NCI-H82 treated with DMSO at 0.1 percent for 48 hours (cell line): ENCODE measurements at regions not wholly inside any gene's neighbourhood (a gene's known extent, or its start where the extent isn't known, plus 50 kb on each side); places are given as distances from the start of the nearest gene placed in this dataset.
"Not testable (repeated sequence)": the region's sequence is repeated elsewhere in the genome, so short reads cannot be mapped to it uniquely, and the experiment has no call there.

Experiments used
- DNase-seq: peaks from one replicate; lab custom pipeline; 2025; ENCODE audit not compliant: unreplicated experiment; lab: John Stamatoyannopoulos, UW

DNA sequence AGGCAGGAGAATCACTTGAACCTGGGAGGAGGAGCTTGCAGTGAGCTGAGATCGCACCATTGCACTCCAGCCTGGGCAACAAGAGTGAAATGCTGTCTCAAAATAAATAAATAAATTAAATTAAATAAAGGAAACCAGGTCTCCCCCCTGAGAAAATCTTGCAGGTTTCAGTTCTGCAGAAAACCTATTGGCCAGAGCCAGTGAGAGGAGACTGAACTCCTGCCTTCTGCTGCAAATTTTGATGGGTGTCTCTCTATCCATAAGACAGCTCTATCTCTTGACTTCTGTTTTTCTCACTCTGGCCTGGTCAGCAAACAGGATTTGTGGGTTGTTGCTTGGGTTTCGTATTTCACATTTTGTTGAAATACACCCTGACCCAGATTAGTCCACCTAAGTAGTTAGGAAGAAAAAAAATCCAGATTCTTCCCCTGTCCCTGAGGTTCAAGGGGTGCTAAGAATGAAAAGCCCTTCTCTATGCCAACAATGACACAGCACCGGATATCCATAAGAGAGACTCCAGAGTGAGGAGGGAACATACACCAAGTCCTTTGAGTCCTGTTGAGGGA lies 86.7 kb upstream of the MAP4K4 start:
- no peak for DNase-seq

DNA sequence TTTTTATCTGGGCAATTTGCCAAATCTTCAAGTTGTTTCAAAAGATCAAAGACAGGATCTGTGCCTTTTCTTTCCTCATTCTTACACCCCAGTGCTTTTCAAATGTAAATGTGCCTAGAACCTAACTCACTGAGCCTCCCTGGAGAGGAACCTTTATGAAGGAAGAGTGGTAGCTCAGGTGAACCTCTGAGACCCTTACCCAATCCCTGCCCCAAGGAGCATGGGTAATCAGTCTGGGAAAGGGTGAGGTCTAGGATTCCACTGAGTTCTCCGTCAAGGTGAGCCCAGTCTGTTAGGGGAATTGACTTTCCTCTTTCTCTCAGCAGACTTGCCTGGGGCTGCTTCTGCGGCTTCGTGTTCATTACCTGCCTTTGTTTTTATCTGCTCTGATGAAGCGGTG lies 88.1 kb upstream of the MAP4K4 start:
- no peak for DNase-seq

DNA sequence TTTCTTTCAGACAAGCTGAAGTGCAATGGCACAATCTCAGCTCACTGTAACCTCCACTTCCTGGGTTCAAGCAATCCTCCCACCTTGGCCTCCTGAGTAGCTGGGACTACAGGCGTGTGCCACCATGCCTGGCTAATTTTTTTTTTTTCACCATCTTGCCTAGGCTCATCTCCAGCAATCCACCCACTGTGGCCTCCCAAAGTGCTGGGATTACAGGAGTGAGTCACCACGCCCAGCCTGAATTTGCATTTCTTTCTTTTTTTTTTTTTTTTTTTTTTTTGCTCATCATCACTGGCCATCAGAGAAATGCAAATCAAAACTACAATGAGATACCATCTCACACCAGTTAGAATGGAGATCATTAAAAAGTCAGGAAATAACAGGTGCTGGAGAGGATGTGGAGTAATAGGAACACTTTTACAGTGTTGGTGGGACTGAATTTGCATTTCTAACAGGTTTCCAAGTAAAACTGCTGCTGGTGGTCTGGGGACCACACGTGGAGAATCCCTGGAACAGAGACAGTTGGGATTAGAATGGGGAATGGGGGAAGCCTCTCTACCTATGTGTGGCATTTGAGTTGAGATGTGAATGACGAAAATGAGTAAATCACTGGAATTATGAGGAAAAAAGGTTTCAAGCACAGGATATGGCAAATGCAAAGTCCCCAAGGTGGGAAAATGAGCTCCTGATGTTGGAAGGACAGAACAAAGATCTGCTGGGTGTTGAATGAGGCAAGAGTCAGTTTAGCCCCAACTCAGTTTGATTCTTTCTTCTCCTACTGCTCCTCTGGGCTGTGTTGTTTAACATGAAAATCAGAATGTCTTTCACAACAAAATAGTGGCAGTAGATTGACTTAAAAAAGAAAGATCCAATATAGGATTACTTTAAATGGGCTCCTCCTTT lies 88.8 kb upstream of the MAP4K4 start:
- DNase-seq: no peak

DNA sequence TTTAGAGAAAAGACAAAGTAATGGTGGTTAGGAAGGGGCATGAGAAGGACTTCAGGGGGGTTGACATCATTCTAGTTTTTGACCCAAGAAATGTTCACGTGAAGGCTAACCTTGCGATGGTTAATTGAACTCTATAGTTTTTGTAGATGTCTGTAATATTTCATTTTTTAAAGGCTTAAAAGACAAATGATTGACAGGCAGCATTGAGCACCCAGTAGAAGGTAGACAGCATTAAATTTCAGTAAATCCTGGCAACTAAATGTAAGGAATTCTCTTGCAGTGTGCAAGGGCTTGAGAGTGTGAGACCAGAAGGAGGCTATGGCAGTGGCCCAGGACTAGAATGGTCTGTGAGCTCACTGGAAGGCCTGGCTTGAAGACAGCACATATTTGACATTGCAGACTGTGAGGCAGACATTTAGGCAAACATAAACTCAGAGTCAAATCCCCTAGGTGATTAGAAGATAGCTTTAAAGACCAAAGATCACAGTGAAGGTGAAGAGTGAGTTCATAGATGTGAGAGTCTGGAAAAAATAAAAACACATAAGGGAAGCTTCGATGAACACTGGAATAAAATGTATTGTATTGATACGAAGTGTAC lies 100.1 kb upstream of the MAP4K4 start:
- no peak for DNase-seq

DNA sequence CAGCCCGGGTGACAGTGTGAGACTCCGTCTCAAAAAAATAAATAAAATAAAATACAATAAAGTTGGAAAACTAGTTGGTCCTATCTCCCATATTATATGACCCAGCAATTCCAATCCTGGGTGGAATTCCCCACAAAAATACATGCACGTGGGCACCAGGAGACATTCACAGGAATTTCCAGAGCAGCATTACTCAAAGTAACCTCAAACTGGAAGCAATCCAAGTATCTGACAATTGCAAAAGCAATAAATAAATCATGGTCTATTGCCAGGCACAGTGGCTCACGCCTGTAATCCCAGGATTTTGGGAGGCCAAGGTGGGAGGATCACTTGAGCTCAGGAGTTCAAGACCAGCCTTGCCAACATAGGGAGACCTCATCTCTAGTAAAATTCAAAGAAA lies 101.2 kb upstream of the MAP4K4 start:
- no peak for DNase-seq

DNA sequence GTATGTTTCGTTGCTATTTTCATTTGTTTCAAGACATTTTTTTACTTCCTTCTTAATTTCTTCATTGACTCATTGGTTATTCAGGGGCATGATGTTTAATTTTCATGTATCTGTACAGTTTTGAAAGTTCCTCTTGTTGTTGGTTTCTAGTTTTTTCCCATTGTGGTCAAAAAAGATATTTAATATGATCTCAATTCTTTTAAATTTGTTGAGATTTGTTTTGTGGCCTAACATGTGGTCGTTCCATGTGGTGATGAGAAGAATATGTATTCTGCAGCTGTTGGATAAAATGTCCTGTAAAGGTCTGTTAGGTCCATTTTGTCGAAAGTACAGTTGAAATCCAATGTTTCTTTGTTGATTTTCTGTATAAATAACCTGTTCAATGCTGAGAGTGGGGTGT lies 110.3 kb upstream of the MAP4K4 start:
- DNase-seq: no peak

DNA sequence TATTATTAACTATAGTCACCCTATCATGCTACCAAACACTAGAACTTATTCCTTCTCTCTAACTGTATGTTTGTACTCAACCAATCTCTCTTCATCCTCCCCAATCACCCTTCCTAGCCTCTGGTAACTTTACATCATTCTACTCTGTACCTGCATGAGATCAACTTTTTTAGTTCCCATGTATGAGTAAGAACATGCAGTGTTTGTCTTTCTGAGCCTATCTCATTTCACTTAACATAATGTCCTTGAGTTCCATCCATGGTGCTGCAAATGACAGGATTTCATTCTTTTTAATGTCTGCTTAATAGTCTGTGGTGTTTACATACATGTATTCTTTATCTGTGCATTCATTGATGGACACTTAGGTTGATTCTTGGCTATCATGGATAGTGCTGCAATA lies 108.9 kb upstream of the RFX8 start:
- no peak for DNase-seq

DNA sequence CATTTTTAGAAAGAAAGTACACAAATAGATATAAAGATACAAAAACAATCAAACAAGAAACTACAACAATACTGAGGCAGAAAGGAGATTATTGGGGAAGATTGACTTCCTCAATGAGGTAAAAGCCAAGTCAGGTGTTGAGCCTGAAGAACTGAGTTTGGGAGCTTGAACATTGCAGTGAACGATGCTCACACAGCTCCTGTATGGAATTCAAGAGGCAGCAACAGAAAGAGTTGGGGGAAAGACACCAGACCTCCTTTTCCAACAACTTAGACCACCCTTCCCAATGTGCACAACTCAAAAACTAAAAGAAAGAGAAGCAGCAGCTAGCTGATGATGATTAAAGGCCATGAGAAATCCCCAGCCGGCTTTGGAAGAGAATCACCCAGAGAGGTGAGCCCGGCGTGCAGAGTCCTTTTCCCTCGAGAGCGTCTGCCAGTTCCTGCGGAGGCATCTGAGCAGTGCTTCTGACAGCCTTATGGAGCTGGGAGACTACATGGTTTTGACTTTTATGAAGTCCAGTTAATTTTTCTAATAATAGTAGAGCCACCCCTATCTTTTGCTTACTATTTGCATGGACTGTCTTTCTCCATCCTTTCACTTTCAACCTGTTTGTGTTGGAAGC lies 106.9 kb upstream of the RFX8 start:
- DNase-seq: no peak

DNA sequence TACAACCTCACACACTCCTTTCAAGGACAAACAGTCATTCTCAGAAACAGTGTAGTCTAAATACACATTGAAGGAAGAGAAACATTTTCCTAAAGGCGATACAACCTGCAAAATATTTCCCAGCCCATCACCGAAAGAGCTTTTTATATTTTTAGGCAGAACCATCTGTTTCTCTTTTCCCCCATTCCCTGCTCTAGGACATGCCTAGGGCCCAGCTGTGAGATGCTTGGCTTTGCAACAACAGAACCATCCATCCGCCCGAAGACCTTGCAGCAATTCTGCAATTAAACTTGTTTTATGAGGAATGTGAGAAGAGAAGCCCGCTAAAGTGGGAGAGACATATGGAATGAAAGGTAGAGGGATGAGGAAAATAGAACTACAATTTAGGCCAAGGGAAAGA lies 105.6 kb upstream of the RFX8 start:
- no peak for DNase-seq

DNA sequence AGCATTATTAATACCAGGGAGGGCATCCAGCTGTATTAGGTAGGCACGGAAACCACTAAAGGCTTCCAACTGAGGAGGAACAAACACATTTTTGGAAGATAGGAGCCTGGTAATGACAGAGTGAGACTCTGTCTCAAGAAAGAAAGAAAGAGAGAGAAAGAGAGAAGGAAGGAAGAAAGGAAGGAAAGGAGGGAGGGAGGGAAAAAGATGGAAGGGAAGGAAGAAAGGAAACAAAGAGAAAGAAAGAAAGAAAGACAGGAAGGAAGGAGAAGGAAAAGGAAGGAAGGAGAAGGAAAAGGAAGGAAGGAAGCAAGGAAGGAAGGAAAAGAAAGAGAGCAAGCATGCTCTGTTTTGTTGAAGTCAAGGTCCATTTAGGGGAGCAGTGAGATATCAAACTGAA lies 103.8 kb upstream of the RFX8 start:
- no peak for DNase-seq

DNA sequence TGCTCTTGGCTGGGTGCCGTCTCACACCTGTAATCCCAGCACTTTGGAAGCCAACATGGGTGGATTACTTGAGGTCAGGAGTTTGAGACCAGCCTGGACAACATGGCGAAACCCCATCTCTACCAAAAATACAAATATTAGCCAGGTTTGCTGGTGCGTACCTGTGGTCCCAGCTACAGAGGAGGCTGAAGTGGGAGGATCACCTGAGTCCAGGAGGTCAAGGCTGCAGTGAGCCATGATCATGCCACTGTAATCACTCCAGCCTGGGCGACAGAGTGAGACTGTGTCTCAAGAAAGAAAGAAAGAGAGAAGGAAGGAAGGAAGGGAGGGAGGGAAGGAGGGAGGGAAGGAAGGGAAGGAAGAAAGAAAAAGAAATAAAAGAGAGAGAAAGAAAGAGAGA lies 103.2 kb upstream of the RFX8 start:
- DNase-seq: not testable (repeated sequence)

DNA sequence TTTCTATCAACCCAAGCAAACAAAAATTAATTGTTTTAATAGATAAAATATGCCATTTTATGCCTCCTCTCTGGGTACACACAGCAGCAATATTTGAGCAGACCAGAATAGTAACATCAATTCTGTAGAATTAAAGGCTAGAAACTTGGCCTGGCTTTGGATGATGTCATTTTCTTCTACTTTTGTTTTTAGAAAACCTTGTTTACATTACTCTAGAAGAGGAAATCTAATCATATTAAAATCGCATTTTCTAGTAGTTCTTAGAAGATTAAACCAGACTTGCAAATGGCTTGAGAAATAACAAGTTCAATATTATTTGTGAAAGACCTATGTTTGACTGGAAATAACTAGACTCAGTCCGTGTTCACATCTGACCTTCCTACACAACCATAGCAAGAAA lies 102.3 kb upstream of the RFX8 start:
- DNase-seq: no peak

DNA sequence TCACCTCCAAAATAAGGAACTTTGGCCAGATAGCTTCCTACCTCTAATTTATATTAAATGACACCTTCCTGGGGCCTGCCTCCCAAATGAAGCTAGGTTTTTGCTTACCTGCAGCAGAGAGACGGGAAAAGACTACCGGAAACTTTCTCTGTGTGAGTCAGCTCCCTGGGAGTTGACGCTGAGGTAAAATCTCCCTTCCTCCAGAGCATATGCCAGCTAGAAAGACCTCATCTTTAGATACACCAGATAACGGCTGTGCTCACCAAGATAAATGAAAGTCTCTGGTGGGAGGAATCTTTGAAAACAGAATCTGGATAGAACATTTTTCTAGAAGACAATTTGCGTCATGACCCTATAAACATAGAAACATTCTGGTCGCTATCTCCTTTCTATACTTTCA lies 99.7 kb upstream of the RFX8 start:
- DNase-seq: no peak

DNA sequence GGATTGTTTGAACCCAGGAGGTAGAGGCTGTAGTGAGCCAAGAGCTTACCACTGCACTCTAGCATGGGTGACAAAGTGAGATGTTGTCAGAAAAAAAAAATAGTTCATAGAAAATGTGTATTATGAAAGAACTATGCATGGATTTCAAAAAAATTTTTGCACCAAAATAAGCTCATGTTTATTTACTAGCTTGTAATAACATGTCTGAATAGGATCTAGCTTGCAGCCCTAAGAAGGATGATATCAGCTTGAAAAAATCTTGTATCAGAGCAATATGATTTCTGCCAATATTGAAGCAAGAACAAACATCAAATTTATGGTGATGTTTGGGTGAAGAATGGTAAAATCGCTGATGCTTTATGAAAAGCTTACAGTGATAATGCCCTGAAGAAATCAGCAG lies 97.0 kb upstream of the RFX8 start:
- DNase-seq: no peak

DNA sequence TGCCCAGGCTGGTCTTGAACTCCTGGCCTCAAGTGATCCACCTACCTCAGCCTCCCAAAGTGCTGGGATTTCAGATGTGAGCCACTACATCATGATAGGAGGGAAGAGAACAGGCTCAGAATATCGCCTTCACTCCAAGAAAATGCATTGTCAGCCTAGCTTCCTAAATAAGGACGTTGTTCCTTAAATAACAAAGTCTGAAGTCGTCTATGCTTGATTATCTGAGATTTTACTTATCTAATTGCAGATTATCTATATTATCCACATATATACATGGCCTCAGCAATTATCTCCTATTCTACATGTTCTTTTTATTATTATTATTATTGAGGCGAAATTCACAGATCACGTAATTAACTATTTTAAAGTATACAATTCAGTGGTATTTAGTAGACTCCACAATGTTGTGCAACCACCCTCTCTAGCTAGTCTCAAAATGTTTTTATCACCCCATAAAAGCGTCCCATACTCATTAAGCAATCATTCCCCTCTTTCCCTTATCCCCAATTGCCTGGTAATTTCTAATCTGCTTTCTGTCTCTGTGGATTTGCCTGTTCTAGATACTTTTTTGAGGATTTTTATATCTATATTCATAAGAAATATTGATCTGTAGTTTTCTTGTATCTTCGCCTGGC lies 95.1 kb upstream of the RFX8 start:
- DNase-seq: peak; percentile 69

DNA sequence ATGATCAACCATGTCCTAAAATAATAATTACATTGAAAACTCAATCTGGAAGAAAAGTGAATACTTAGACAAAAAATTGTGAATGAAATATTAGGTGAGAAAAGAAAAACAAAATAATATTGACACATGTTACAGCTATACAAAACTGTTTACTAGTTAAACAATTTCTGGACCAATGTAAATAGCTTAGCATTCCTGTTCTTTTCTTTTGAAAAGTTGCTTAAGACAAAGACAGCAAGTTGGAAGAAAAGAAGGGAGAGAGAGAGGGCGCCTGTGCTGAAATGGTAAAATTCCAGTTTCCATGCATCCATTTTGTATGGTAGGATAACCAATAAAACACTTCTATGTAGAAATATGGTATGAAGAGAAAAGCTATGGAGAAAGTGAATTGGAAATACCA lies 94.1 kb upstream of the RFX8 start:
- DNase-seq: no peak

DNA sequence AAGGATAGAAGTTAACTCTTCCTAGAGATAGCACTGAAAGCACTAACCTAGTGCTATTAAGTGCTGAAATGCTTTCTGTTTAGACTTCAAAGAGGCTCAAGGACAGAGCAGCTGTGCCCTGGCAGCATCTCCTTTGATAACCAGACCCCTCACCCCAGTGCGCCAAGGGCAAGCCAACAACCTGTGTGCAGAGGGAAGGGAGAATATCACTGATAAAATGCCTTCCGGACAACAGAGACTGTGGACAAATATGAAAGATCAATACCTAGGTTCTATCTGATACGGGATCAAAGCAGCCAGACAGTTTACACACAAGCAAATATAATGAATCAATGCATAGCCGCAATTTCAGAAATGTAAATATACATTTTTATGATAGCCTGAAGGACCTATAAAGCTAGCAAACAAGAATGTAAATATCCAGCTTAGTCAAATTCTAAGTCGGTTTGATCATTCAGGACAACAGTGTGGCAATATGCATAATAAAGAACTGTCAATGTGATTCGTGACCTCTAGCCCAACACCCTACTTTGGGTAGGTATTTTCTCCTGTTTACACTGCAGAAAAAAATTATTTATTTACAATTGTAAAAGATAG lies 91.8 kb upstream of the RFX8 start:
- no peak for DNase-seq

DNA sequence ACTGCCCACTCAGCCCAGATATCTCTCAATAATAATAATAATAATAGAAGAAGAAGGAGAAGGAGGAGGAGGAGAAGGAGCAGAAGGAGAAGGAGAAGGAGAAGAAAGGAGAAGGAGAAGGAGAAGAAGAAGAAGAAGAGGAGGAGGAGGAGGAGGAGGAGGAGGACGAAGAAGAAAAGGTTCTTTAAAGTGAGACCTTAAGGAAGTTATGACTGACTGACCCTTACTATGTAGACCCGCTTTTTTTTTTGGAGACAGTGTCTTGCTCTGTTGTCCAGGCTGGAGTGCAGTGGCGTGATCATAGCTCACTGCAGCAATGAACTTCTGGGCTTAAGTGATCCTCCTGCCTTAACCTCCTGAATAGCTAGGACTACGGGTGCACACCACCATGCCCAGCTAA lies 88.9 kb upstream of the RFX8 start:
- DNase-seq: no peak

DNA sequence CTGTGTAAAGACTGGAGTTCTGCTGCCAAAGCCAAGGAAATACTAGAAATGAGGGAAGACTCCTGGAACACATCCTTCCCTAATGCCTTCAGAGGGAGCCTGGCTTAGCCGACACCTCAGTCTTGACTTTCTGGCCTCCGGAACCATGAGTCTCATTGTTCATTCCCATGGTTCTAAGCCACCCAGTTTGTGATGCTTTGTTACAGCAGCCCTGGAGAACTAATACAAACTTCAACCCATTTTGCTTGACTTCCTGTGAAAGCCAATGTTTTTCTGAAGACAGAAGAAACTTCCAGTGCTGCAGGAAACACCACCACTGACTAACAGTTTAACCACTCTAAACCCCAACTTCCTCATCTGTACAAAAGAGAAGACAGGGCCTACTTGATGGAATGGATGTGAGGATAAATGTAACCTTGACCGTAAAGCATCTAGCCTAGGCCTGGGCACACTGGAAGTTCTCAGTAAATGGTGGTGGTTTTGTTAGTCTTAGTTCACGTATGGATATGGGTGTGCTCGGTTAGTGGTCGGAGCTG lies 85.9 kb upstream of the RFX8 start:
- no peak for DNase-seq

DNA sequence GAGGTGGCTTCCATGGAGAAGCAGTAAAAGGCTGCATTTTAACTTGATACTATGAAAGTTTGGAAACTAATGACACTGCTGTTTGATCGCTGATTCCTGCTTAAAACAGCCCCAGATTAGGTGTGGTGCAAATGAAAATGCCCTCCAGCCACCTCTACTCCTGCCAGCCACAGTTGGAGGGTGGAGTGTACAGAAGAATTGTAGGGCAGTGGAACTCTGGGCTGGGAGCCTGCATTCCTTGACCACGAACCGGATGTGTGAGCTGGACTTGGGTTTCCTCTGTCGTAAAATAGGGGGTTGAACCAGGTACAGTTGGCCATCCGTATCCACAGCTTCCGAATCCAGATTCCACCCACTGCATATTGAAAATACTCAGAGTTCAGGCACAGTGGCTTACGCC lies 84.6 kb upstream of the RFX8 start:
- no peak for DNase-seq
